Activated CD8-positive, alpha-beta memory T cell treated with anti-CD3 and anti-CD28 coated beads for 36 hours (primary cell): ENCODE measurements at regions not wholly inside any gene's neighbourhood (a gene's known extent, or its start where the extent isn't known, plus 50 kb on each side); places are given as distances from the start of the nearest gene placed in this dataset.

Experiments used
- CTCF ChIA-PET: fragments of 350-600 bp; sonication (Branson Sonifier 250); formaldehyde crosslinking; loops from one replicate; lab custom pipeline; 2021; ENCODE audit warnings: antibody characterized with exemption; lab: Charles Lee
- POLR2A ChIA-PET: fragments of 350-600 bp; sonication (Branson Sonifier 250); formaldehyde crosslinking; loops from one replicate; lab custom pipeline; 2021; ENCODE audit warnings: antibody characterized with exemption; lab: Charles Lee

GRCh38 chr18:42635378-42636048, 480.0 kb downstream of the RIT2 start:
- ChIA-PET POLR2A (no interaction called here), CTCF (no interaction called here)

GRCh38 chr18:42636309-42636708, 479.2 kb downstream of the RIT2 start:
- ChIA-PET POLR2A (no interaction called here), CTCF (no interaction called here)

- ChIA-PET CTCF (no interaction called here), POLR2A (no interaction called here)
Observed at GRCh38 chr18:42640160-42640559, 475.3 kb downstream of the RIT2 start.

- POLR2A ChIA-PET, result no interaction called here
- CTCF ChIA-PET, result no interaction called here
Observed at GRCh38 chr18:42641996-42642395, 473.5 kb downstream of the RIT2 start.

GRCh38 chr18:42644729-42645131, 470.8 kb downstream of the RIT2 start:
- POLR2A ChIA-PET, result no interaction called here

GRCh38 chr18:42649331-42650035, 466.0 kb downstream of the RIT2 start:
- CTCF ChIA-PET, result no interaction called here

More at GRCh38 chr18:42644729-42645131, 470.8 kb downstream of the RIT2 start:
- CTCF ChIA-PET, result no interaction called here

GRCh38 chr18:42654556-42654955, 460.9 kb downstream of the RIT2 start:
- ChIA-PET CTCF (no interaction called here), POLR2A (no interaction called here)

More at GRCh38 chr18:42649331-42650035, 466.0 kb downstream of the RIT2 start:
- POLR2A ChIA-PET, result no interaction called here

GRCh38 chr18:42657551-42657950, 457.9 kb downstream of the RIT2 start:
- CTCF ChIA-PET, result no interaction called here

GRCh38 chr18:42658171-42658570, 457.3 kb downstream of the RIT2 start:
- ChIA-PET POLR2A (no interaction called here), CTCF (no interaction called here)

More at GRCh38 chr18:42657551-42657950, 457.9 kb downstream of the RIT2 start:
- POLR2A ChIA-PET, result no interaction called here

- ChIA-PET CTCF (no interaction called here), POLR2A (no interaction called here)
Observed at GRCh38 chr18:42659187-42659586, 456.3 kb downstream of the RIT2 start.

GRCh38 chr18:42670860-42671259, 444.6 kb downstream of the RIT2 start:
- CTCF ChIA-PET, result no interaction called here
- POLR2A ChIA-PET, result no interaction called here

GRCh38 chr18:42675810-42676209, 439.7 kb downstream of the RIT2 start:
- ChIA-PET POLR2A (no interaction called here), CTCF (no interaction called here)

GRCh38 chr18:42683094-42683493, 432.4 kb downstream of the RIT2 start:
- ChIA-PET CTCF (no interaction called here), POLR2A (no interaction called here)

GRCh38 chr18:42689310-42689709, 426.2 kb downstream of the RIT2 start:
- ChIA-PET CTCF (no interaction called here), POLR2A (no interaction called here)
